ENCODE measurements at regions not wholly inside any gene's neighbourhood (a gene's known extent, or its start where the extent isn't known, plus 50 kb on each side); places are given as distances from the start of the nearest gene placed in this dataset.
"Not testable (repeated sequence)": the region's sequence is repeated elsewhere in the genome, so short reads cannot be mapped to it uniquely, and the experiment has no call there.

GRCh38 chr7:91420606-91421005, 156.4 kb downstream of the FZD1 start:
- no CpG with 5 or more reads among the region's 4 CpGs for WGBS (ENCODE audit: insufficient coverage)
- Histone ChIP-seq H3K27me3 (ENCODE audit: control insufficient read depth, insufficient read depth, low read length) (no peaks in the 10 kb centered on the region), H3K9me3 (replicated peaks; ENCODE audit: control insufficient read depth, low read depth, low read length) (no peaks in the 10 kb centered on the region), H3K4me1 (ENCODE audit: control insufficient read depth, insufficient read depth, low read length) (no peaks in the 10 kb centered on the region), H3K4me3 (ENCODE audit: low read length) (no peak overlapping the region), H3K27ac (ENCODE audit: low read length) (no peak overlapping the region), H3K36me3 (ENCODE audit: control insufficient read depth, insufficient read depth, low read length) (no peaks in the 10 kb centered on the region)
- DNase-seq = no peak

GRCh38 chr7:91421018-91421417, 156.8 kb downstream of the FZD1 start:
- no peak for DNase-seq
- 85% methylated on average over 2 of the region's 7 CpGs for WGBS (ENCODE audit: insufficient coverage)
- H3K27me3 ChIP-seq (ENCODE audit: control insufficient read depth, insufficient read depth, low read length) = no peaks in the 10 kb centered on the region
- H3K4me1 ChIP-seq (ENCODE audit: control insufficient read depth, insufficient read depth, low read length) = no peaks in the 10 kb centered on the region
- H3K9me3 ChIP-seq (replicated peaks; ENCODE audit: control insufficient read depth, low read depth, low read length) = no peaks in the 10 kb centered on the region
- no peak overlapping the region for H3K27ac ChIP-seq (ENCODE audit: low read length)
- H3K4me3 ChIP-seq (ENCODE audit: low read length) = no peak overlapping the region
- H3K36me3 ChIP-seq (ENCODE audit: control insufficient read depth, insufficient read depth, low read length) = no peaks in the 10 kb centered on the region

GRCh38 chr7:91424371-91424770, 160.1 kb downstream of the FZD1 start:
- no CpG with 5 or more reads among the region's 1 CpG for WGBS (ENCODE audit: insufficient coverage)
- Histone ChIP-seq H3K27me3 (ENCODE audit: control insufficient read depth, insufficient read depth, low read length) (no peaks in the 10 kb centered on the region), H3K27ac (ENCODE audit: low read length) (no peak overlapping the region), H3K4me3 (ENCODE audit: low read length) (no peak overlapping the region), H3K9me3 (replicated peaks; ENCODE audit: control insufficient read depth, low read depth, low read length) (no peaks in the 10 kb centered on the region), H3K36me3 (ENCODE audit: control insufficient read depth, insufficient read depth, low read length) (no peaks in the 10 kb centered on the region), H3K4me1 (ENCODE audit: control insufficient read depth, insufficient read depth, low read length) (no peaks in the 10 kb centered on the region)
- no peak for DNase-seq

- H3K4me3 ChIP-seq (ENCODE audit: low read length) = no peak overlapping the region
- H3K9me3 ChIP-seq (replicated peaks; ENCODE audit: control insufficient read depth, low read depth, low read length) = no peaks in the 10 kb centered on the region
- DNase-seq = no peak
- H3K36me3 ChIP-seq (ENCODE audit: control insufficient read depth, insufficient read depth, low read length) = no peaks in the 10 kb centered on the region
- no peak overlapping the region for H3K27ac ChIP-seq (ENCODE audit: low read length)
- no peaks in the 10 kb centered on the region for H3K27me3 ChIP-seq (ENCODE audit: control insufficient read depth, insufficient read depth, low read length)
- H3K4me1 ChIP-seq (ENCODE audit: control insufficient read depth, insufficient read depth, low read length) = no peaks in the 10 kb centered on the region
- WGBS (ENCODE audit: insufficient coverage) = 89% methylated on average over 4 of the region's 6 CpGs
Observed at GRCh38 chr7:91425149-91425548, 160.9 kb downstream of the FZD1 start.

- Histone ChIP-seq H3K36me3 (ENCODE audit: control insufficient read depth, insufficient read depth, low read length) (no peaks in the 10 kb centered on the region), H3K27me3 (ENCODE audit: control insufficient read depth, insufficient read depth, low read length) (no peaks in the 10 kb centered on the region), H3K4me1 (ENCODE audit: control insufficient read depth, insufficient read depth, low read length) (no peaks in the 10 kb centered on the region), H3K4me3 (ENCODE audit: low read length) (no peak overlapping the region), H3K27ac (ENCODE audit: low read length) (no peak overlapping the region), H3K9me3 (replicated peaks; ENCODE audit: control insufficient read depth, low read depth, low read length) (no peaks in the 10 kb centered on the region)
- no peak for DNase-seq
Observed at GRCh38 chr7:91427051-91427450, 162.8 kb downstream of the FZD1 start.

- DNase-seq = no peak
- Histone ChIP-seq H3K27ac (ENCODE audit: low read length) (no peak overlapping the region), H3K4me1 (ENCODE audit: control insufficient read depth, insufficient read depth, low read length) (no peaks in the 10 kb centered on the region), H3K27me3 (ENCODE audit: control insufficient read depth, insufficient read depth, low read length) (no peaks in the 10 kb centered on the region), H3K9me3 (replicated peaks; ENCODE audit: control insufficient read depth, low read depth, low read length) (peaks cover 2% of the 10 kb centered on the region), H3K4me3 (ENCODE audit: low read length) (no peak overlapping the region), H3K36me3 (ENCODE audit: control insufficient read depth, insufficient read depth, low read length) (no peaks in the 10 kb centered on the region)
- WGBS (ENCODE audit: insufficient coverage) = no CpG with 5 or more reads among the region's 1 CpG
Observed at GRCh38 chr7:91431601-91432000, 167.4 kb downstream of the FZD1 start.

GRCh38 chr7:91434836-91435235, 170.6 kb downstream of the FZD1 start:
- Histone ChIP-seq H3K36me3 (ENCODE audit: control insufficient read depth, insufficient read depth, low read length) (no peaks in the 10 kb centered on the region), H3K9me3 (replicated peaks; ENCODE audit: control insufficient read depth, low read depth, low read length) (peaks cover 2% of the 10 kb centered on the region), H3K27ac (ENCODE audit: low read length) (no peak overlapping the region), H3K4me1 (ENCODE audit: control insufficient read depth, insufficient read depth, low read length) (no peaks in the 10 kb centered on the region), H3K27me3 (ENCODE audit: control insufficient read depth, insufficient read depth, low read length) (no peaks in the 10 kb centered on the region), H3K4me3 (ENCODE audit: low read length) (no peak overlapping the region)
- peak; percentile 56 for DNase-seq
- WGBS (ENCODE audit: insufficient coverage) = no CpG with 5 or more reads among the region's 6 CpGs

- peaks cover 2% of the 10 kb centered on the region for H3K9me3 ChIP-seq (replicated peaks; ENCODE audit: control insufficient read depth, low read depth, low read length)
- peak; percentile 73 for DNase-seq
- no peak overlapping the region for H3K4me3 ChIP-seq (ENCODE audit: low read length)
- H3K27ac ChIP-seq (ENCODE audit: low read length) = no peak overlapping the region
- no peaks in the 10 kb centered on the region for H3K27me3 ChIP-seq (ENCODE audit: control insufficient read depth, insufficient read depth, low read length)
- WGBS (ENCODE audit: insufficient coverage) = no CpG with 5 or more reads among the region's 2 CpGs
- no peaks in the 10 kb centered on the region for H3K4me1 ChIP-seq (ENCODE audit: control insufficient read depth, insufficient read depth, low read length)
- H3K36me3 ChIP-seq (ENCODE audit: control insufficient read depth, insufficient read depth, low read length) = no peaks in the 10 kb centered on the region
Observed at GRCh38 chr7:91435381-91436059, 171.3 kb downstream of the FZD1 start.

- Histone ChIP-seq H3K4me1 (ENCODE audit: control insufficient read depth, insufficient read depth, low read length) (no peaks in the 10 kb centered on the region), H3K27me3 (ENCODE audit: control insufficient read depth, insufficient read depth, low read length) (no peaks in the 10 kb centered on the region), H3K27ac (ENCODE audit: low read length) (no peak overlapping the region), H3K36me3 (ENCODE audit: control insufficient read depth, insufficient read depth, low read length) (no peaks in the 10 kb centered on the region), H3K9me3 (replicated peaks; ENCODE audit: control insufficient read depth, low read depth, low read length) (peaks cover 4% of the 10 kb centered on the region), H3K4me3 (ENCODE audit: low read length) (no peak overlapping the region)
- no CpG with 5 or more reads among the region's 5 CpGs for WGBS (ENCODE audit: insufficient coverage)
- no peak for DNase-seq
Observed at GRCh38 chr7:91436655-91437054, 172.4 kb downstream of the FZD1 start.

- H3K36me3 ChIP-seq (ENCODE audit: control insufficient read depth, insufficient read depth, low read length); H3K4me1 ChIP-seq (ENCODE audit: control insufficient read depth, insufficient read depth, low read length); H3K27ac ChIP-seq (ENCODE audit: low read length); H3K27me3 ChIP-seq (ENCODE audit: control insufficient read depth, insufficient read depth, low read length); H3K4me3 ChIP-seq (ENCODE audit: low read length); H3K9me3 ChIP-seq (replicated peaks; ENCODE audit: control insufficient read depth, low read depth, low read length); DNase-seq: not testable (repeated sequence)
- 93% methylated on average over 1 of the region's 1 CpG for WGBS (ENCODE audit: insufficient coverage)
Observed at GRCh38 chr7:91440198-91440597, 176.0 kb downstream of the FZD1 start.

- Histone ChIP-seq H3K4me1 (ENCODE audit: control insufficient read depth, insufficient read depth, low read length) (no peaks in the 10 kb centered on the region), H3K27ac (ENCODE audit: low read length) (no peak overlapping the region), H3K27me3 (ENCODE audit: control insufficient read depth, insufficient read depth, low read length) (no peaks in the 10 kb centered on the region), H3K4me3 (ENCODE audit: low read length) (no peak overlapping the region), H3K36me3 (ENCODE audit: control insufficient read depth, insufficient read depth, low read length) (no peaks in the 10 kb centered on the region), H3K9me3 (replicated peaks; ENCODE audit: control insufficient read depth, low read depth, low read length) (peaks cover 9% of the 10 kb centered on the region)
- no CpG with 5 or more reads among the region's 1 CpG for WGBS (ENCODE audit: insufficient coverage)
- DNase-seq = no peak
Observed at GRCh38 chr7:91443862-91444261, 179.6 kb downstream of the FZD1 start.
